ENCODE measurements at regions not wholly inside any gene's neighbourhood (a gene's known extent, or its start where the extent isn't known, plus 50 kb on each side); places are given as distances from the start of the nearest gene placed in this dataset.
"Not testable (repeated sequence)": the region's sequence is repeated elsewhere in the genome, so short reads cannot be mapped to it uniquely, and the experiment has no call there.

- not testable (repeated sequence) for DNase-seq
These were observed 180.8 kb upstream of the GALNT15 start for GRCh38 chr3:15993660-15994059.

GRCh38 chr3:15996496-15996895, 178.0 kb upstream of the GALNT15 start:
- DNase-seq, result not testable (repeated sequence)

DNA sequence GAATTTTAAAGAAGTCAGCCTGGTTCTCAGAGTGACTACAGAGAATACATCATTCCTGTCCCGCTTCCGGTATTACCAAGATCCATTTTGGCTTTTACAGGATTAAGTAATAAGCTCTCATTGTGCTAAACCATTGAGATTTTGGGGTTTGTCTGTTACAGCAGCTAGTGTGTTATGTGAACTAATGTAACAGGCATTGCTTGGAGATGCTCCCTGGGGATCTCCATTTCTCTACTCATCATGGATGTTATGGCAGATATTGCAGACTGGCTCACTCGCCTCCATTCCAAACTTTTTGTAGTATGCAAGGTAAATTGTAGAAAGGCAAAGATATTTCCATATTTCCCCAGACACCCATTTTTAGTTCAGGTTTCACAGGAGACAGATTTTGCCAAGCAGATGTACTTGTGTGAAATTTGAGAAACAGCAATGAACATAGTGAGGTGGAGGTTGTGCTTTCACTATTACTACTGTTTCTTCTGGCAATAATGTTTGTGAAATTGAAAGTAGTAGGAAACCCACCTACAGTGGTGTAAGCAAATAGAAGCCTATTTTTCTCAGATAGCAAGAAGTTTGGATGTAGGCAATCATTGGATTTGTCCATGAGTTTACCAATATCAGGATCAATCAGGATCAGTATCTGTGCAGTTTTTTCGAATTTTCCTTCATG, 177.1 kb upstream of the GALNT15 start:
- no peak for DNase-seq

DNA sequence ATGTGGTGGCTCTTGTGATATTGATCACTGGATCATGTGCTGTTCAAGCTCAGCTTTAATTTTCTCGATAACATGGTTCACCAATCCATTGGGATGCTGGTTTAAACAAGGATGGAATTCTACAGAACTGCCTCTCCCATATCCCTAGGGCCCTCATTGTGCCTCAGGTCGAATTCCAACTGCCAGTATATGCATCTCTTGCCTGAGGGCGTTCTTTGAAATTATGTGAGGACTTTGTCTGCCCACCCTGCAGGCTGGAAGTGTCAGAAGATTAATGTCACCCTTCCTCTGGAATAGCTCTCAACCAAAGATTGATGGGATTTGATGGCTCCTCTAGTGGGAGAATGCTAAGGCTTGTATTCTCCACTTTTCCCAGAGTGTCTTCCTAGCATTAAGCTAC, 175.6 kb upstream of the GALNT15 start:
- DNase-seq, result no peak

DNA sequence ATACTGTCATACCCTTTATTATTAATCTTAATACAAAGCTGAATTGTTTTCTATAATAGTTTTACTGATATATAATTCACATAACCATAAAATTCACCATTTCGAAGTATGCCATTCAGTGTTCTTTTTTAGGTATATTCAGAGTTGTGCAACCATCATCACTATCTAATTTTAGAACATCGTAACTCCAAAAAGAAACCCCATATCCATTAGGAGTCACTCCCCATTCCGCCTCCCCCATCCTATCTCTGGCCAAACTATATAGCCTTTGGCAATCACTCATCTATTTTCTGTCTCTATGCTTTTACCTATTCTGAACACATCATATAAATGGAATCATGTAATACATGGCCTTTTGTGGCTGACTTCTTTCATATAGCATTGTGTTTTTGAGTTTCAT, 169.7 kb upstream of the GALNT15 start:
- no peak for DNase-seq

DNA sequence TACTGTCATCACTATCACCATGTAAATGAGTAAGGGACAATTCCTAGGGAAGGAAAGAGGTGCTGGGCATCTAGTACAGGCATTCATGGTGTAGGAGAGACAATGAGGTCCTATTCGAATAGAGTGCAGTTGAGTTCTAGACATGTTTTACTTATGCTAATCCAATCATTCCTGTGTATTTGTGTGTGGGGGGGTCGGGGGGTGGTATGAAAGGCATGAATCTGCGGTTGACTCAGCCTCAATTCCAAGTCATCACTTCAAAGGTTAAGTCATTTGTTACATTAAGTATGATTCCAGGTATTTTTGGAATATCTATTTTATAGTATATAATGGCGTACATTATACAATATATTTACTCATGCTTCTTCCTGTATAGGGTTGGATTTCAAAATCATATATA, 163.1 kb upstream of the GALNT15 start:
- no peak for DNase-seq

DNA sequence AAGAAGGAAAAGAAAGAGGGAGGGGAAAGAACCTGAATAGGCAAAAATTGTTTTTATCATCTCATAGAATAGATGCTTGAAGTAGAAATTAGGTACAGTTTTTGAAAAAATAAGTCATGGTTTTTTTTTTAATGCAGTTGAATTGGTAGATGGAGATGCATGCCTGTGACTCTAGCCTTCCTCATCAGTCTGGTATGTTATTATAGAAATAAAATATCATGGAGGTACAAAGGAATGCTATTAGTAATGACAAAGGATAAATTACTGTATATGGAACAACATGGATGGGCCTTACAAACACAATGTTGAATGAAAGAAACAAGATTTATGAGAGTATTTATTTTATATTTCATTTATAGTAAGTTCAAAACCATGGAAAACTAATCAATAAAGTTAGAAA, 162.4 kb upstream of the GALNT15 start:
- no peak for DNase-seq

- DNase-seq, result no peak
These were observed 160.9 kb upstream of the GALNT15 start for GRCh38 chr3:16013568-16013967.

- not testable (repeated sequence) for DNase-seq
These were observed 152.7 kb upstream of the GALNT15 start for GRCh38 chr3:16021801-16022200.

DNA sequence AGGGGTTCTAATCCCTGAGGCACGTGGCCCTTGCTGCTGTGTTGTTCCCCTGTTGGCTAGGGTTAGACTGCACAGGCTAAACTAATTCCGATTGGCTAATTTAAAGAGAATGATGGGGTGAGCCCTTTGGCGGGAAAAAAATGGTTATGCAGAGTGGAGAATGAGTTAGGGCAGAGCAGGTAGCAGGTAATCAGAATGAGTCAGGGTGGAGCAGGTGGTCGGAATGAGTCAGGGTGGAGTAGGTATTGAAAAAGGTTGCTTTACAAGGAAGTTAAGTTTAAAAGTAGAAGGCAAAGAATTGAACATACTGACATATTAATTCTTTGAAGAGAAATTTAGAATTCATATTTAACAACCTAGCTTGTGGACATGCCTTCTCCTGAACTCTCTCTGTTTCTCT, 150.6 kb upstream of the GALNT15 start:
- not testable (repeated sequence) for DNase-seq

GRCh38 chr3:16024548-16024947, 149.9 kb upstream of the GALNT15 start:
- no peak for DNase-seq

DNA sequence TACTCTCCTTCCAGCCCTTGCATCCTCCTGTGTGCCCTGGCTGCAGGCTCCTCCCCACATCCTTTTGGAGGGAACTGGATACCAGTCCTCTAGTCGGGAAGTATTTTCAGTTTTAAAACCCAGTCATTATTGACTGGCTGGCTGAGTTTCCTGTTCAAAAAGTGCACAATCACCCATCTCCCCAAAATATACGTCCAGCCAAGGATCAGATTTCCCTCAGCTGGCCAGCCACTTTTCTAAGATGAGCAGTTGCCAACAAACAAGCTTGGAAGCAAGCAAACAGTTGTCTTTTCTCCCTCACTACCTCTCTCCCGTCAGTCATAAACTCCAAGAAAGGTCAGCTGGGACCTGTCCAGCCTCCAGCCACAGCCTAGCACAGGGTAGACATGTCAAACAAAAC, 147.7 kb upstream of the GALNT15 start:
- DNase-seq, result no peak

- no peak for DNase-seq
These were observed 145.9 kb upstream of the GALNT15 start for GRCh38 chr3:16028604-16029003.

DNA sequence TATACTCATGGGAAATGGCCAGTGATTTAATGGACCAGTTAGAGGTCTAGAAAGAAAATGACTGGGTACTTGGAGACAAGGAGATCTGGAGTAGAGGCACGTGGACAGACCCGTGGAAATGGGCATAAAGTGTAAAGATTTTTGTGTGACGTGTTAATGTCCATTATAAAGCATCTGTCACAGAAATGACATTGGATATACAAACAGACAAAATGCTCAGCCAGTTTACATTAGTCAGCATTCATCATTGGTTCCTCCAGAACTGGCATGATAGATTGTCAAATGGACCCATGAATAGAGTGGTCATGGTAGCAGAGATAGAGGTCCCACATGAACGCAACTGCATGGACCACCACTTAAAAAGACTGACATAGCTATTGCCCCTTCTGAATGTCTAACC, 144.1 kb upstream of the GALNT15 start:
- no peak for DNase-seq

- no peak for DNase-seq
These were observed 143.0 kb upstream of the GALNT15 start for GRCh38 chr3:16031434-16031833.

DNA sequence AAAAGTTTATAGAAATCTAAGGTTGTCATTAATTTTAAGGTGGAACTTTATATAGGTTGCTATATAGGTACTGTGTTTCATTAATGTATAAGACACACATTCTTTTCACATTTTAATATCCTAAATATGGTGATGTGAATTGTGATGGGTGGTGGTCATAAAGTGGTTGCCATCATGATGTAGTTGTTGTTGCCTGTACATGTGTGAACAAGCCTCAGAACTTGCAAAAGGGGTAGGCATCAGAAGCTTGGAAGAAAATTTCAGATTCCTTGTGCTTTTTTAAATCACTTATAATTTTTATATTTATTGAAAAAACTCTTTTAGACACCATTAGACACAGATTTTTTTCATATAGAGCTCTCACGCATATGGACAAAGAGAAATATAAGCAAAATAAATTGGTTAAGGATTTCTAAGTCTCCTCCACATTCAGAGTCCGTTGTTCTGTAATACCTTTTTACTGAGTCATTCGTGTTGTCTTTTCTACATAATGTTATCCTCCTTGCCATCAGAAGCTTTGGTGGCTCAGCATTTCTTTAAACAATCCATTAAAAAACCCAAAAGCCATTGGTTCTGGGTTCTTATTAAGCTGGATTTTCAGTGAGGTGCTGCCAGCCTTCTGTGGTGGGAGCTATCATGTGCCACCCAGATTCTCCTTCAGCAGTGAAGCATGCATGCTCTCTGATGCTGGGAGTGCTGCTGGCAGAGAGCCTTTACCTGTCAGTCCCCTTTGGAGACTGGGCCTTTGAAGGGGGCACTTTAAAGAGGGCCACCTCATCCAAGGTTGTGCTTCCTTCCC, 140.4 kb upstream of the GALNT15 start:
- DNase-seq, result no peak

GRCh38 chr3:16040991-16041390, 133.5 kb upstream of the GALNT15 start:
- no peak for DNase-seq

GRCh38 chr3:16048435-16049318, 125.8 kb upstream of the GALNT15 start:
- DNase-seq, result peak; percentile 16 to 34

DNA sequence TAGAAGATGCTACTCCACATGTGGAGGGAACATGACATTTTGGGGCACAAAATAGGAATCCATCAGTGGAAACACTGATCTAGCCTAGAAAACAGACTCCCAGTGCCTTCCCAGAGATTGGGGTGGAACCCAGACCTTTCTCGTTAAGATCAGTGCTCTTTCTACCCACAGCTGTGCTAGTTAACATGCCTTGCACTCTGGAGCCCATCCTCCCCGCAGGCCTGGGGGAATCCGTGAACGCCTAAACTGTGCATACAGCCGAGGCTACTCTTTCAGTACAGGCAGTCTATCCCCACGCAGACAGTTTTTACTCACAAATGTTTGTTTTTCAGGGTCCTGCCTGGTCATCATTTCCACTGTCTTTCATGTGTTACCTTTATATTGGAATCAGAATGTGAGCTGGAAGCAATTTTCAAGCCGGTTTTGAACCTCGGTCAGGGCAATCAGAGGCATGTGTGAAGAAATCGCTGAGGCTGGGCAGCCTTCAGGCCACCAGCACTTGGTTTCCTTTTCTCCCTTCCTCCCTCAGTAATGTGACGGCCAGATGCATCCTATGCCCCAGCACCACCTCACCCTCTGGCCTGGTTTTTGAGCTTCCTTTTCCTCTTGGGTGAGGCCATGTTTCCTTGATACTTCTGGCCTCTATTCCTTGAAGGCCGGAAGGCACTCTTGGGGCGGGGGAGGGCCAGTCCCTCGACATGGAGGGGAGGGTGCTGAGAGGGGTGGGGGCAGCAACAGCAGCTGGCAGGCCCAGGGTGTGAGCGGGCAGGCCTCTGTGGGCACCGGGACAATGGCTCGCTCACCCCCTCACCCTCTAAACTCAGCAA, 123.6 kb upstream of the GALNT15 start:
- DNase-seq, result no peak

- DNase-seq, result no peak
These were observed 122.8 kb upstream of the GALNT15 start for GRCh38 chr3:16051691-16052090.

- no peak for DNase-seq
These were observed 121.5 kb upstream of the GALNT15 start for GRCh38 chr3:16052964-16053363.

DNA sequence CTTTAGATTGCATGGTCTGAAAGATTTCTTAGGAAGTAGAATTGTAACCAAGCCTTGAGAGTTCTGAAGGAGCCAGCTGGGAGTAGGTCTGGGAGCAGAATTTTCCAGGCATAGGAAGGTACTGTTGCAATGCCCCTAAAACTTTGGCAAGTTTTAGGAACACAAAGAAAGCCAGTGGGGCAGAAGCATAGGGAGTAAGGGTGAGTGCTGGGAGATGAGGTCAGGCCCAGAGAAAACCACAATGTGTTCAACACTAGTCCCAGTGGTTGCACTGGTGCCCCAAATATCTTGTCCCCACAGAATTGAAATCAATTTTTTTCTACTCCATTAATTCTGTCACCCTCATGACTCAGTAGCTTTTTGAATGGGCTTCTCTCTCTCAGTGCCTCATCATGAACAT, 120.7 kb upstream of the GALNT15 start:
- DNase-seq, result no peak

All from activated CD4-positive, alpha-beta T cell treated with anti-CD3 and anti-CD28 coated beads, Interleukin-2, amount 50 U/mL, for 48 hours (primary cell).